SK-N-SH (cell line): ENCODE measurements at regions not wholly inside any gene's neighbourhood (a gene's known extent, or its start where the extent isn't known, plus 50 kb on each side); places are given as distances from the start of the nearest gene placed in this dataset.

Source experiments
- CTCF ChIA-PET: fragments of 300-600, 350-600 bp; formaldehyde crosslinking; extraction: SDS; loops from one replicate; lab custom pipeline; 2021; lab: Yijun Ruan, JAX
- POLR2A ChIA-PET: fragments of 350-600 bp; sonication (Branson Sonifier 250); formaldehyde crosslinking; extraction: SDS; loops from one replicate; lab custom pipeline; 2020; ENCODE audit warnings: antibody characterized with exemption, inconsistent platforms; lab: Yijun Ruan, JAX
- DNase-seq: peaks from one replicate; pipeline ENCODE4 v3.0.0; 2012
- H2AFZ ChIP-seq: fragments of 200-600 bp; sonication (generic); 2 replicates; pipeline ENCODE4 v1.8.1; 2016; ENCODE audit warnings: antibody characterized with exemption, mild to moderate bottlenecking, low read depth
- H3F3A ChIP-seq: fragments of 200-600 bp; sonication (generic); replicated peaks from 2 replicates; pipeline ENCODE3; 2016; ENCODE audit warnings: antibody characterized with exemption, mild to moderate bottlenecking; ENCODE audit not compliant: insufficient read depth
- H3K27ac ChIP-seq, 2 experiments: fragments of 200-500 bp in 1 of 2; fragments of 200-600 bp in 1 of 2; sonication (Bioruptor generic) in 1 of 2; sonication (generic), shearing (Covaris generic) in 1 of 2; 2 replicates each; pipeline versions ENCODE4 v1.5.1 to v1.6.1; 2014 to 2016; ENCODE audit warnings: low read depth in 2 of 2, inconsistent platforms in 1 of 2, low read length in 1 of 2, mild to moderate bottlenecking in 1 of 2, mixed read lengths in 1 of 2
- H3K27me3 ChIP-seq: fragments of 200-600 bp; sonication (generic), shearing (Covaris generic); 2 replicates; pipeline ENCODE4 v1.6.1; 2016; ENCODE audit warnings: mixed run types; ENCODE audit not compliant: insufficient read depth
- H3K36me3 ChIP-seq, 2 experiments: fragments of 200-500 bp in 1 of 2; fragments of 200-600 bp in 1 of 2; sonication (Bioruptor generic) in 1 of 2; sonication (generic) in 1 of 2; replicated peaks in 1 of 2; 2 replicates each; pipeline versions ENCODE3 to v1.5.1; 2014 to 2016; ENCODE audit warnings: low read length in 1 of 2, mild to moderate bottlenecking in 1 of 2; ENCODE audit not compliant: insufficient read depth in 2 of 2, control insufficient read depth in 1 of 2
- H3K4me1 ChIP-seq, 2 experiments: fragments of 200-500 bp in 1 of 2; fragments of 200-600 bp in 1 of 2; sonication (Bioruptor generic) in 1 of 2; sonication (generic), shearing (Covaris generic) in 1 of 2; 2 replicates each; pipeline versions ENCODE4 v1.5.1 to v1.6.1; 2014 to 2016; ENCODE audit warnings: low read depth in 1 of 2, low read length in 1 of 2, mixed run types in 1 of 2; ENCODE audit not compliant: insufficient read depth in 2 of 2, control insufficient read depth in 1 of 2
- H3K4me2 ChIP-seq: fragments of 200-600 bp; sonication (generic), shearing (Covaris generic); 2 replicates; pipeline ENCODE4 v1.6.1; 2017; ENCODE audit warnings: mixed run types
- H3K4me3 ChIP-seq, 2 experiments: fragments of 200-500 bp in 1 of 2; fragments of 200-600 bp in 1 of 2; sonication (Bioruptor generic) in 1 of 2; sonication (generic), shearing (Covaris generic) in 1 of 2; 2 replicates each; pipeline versions ENCODE4 v1.5.1 to v1.8.1; 2014 to 2016; ENCODE audit warnings: low read depth in 2 of 2, inconsistent platforms in 1 of 2, low read length in 1 of 2, mild to moderate bottlenecking in 1 of 2, mixed read lengths in 1 of 2, moderate library complexity in 1 of 2
- H3K79me2 ChIP-seq: fragments of 200-600 bp; sonication (generic); 2 replicates; pipeline ENCODE4 v1.8.1; 2017; ENCODE audit warnings: mild to moderate bottlenecking; ENCODE audit not compliant: insufficient read depth
- H3K9ac ChIP-seq: fragments of 200-600 bp; sonication (generic); 2 replicates; pipeline ENCODE4 v1.6.1; 2017; ENCODE audit warnings: mixed run types
- H3K9me2 ChIP-seq: fragments of 200-600 bp; sonication (generic); 2 replicates; pipeline ENCODE4 v1.6.1; 2017; ENCODE audit warnings: mixed run types
- H3K9me3 ChIP-seq: fragments of 200-600 bp; sonication (generic); 2 replicates; pipeline ENCODE4 v1.6.1; 2017; ENCODE audit warnings: mixed run types, mild to moderate bottlenecking, moderate library complexity
- H4K20me1 ChIP-seq: fragments of 200-600 bp; sonication (generic); 2 replicates; pipeline ENCODE4 v1.6.1; 2017; ENCODE audit warnings: mild to moderate bottlenecking, mixed run types; ENCODE audit not compliant: insufficient read depth
- EP300 ChIP-seq, 2 experiments: IDR thresholded peaks; 2 replicates each; pipeline versions ENCODE4 v1.4.0 to v1.6.1; 2012; ENCODE audit warnings: borderline replicate concordance in 1 of 2, low read depth in 1 of 2, low read length in 1 of 2
- EZH2phosphoT487 ChIP-seq: fragments of 200-600 bp; sonication (generic); IDR thresholded peaks from 2 replicates; pipeline ENCODE4 v1.6.1; 2017; ENCODE audit warnings: low read depth, mixed run types, mild to moderate bottlenecking, antibody characterized with exemption, moderate library complexity, borderline replicate concordance
- FOSL2 ChIP-seq: IDR thresholded peaks from 2 replicates; pipeline ENCODE4 v1.4.0; 2012; ENCODE audit warnings: low read depth, mild to moderate bottlenecking, moderate library complexity, borderline replicate concordance
- FOXJ3 ChIP-seq: sonication (generic); formaldehyde crosslinking; IDR thresholded peaks from 2 replicates; pipeline ENCODE4 v1.5.1; 2020; ENCODE audit warnings: mild to moderate bottlenecking, missing genetic modification reagents
- GATA2 ChIP-seq: sonication (generic); formaldehyde crosslinking; IDR thresholded peaks from 2 replicates; pipeline ENCODE4 v1.5.0; 2020; ENCODE audit warnings: mild to moderate bottlenecking, missing genetic modification reagents
- MXI1 ChIP-seq: IDR thresholded peaks from 2 replicates; pipeline ENCODE4 v1.6.1; 2012; ENCODE audit warnings: mild to moderate bottlenecking, low read depth, low read length, improper control_type of control experiment
- NFIC ChIP-seq: IDR thresholded peaks from 2 replicates; pipeline ENCODE4 v1.4.0; 2012; ENCODE audit warnings: borderline replicate concordance
- RFX5 ChIP-seq: IDR thresholded peaks from 2 replicates; pipeline ENCODE4 v1.6.1; 2012; ENCODE audit warnings: mild to moderate bottlenecking, improper control_type of control experiment, low read length
- SIN3A ChIP-seq: IDR thresholded peaks from 2 replicates; pipeline ENCODE4 v1.6.1; 2012; ENCODE audit warnings: low read depth, mild to moderate bottlenecking, low read length, moderate library complexity, borderline replicate concordance
- SMC3 ChIP-seq: IDR thresholded peaks from 2 replicates; pipeline ENCODE4 v1.6.1; 2012; ENCODE audit warnings: low read depth, low read length, improper control_type of control experiment
- TAF1 ChIP-seq: IDR thresholded peaks from 2 replicates; pipeline ENCODE4 v1.6.1; 2012; ENCODE audit warnings: low read depth, mild to moderate bottlenecking, low read length, moderate library complexity, borderline replicate concordance
- TEAD4 ChIP-seq: IDR thresholded peaks from 2 replicates; pipeline ENCODE4 v1.4.0; 2012; ENCODE audit warnings: mild to moderate bottlenecking, borderline replicate concordance; ENCODE audit not compliant: insufficient read depth
- WGBS: methylation state at CpG from one replicate; pipeline ENCODE4 v1.1.6; 2017; ENCODE audit warnings: low lambda C conversion rate; 5-methylcytosine and 5-hydroxymethylcytosine counted together
- TF ChIP-seq, protein P1 (sequence below): IDR thresholded peaks from 2 replicates; pipeline ENCODE4 v1.4.0; 2012; ENCODE audit warnings: low read depth, borderline replicate concordance
- TF ChIP-seq, protein P2 (sequence below): fragments of 200-600 bp; sonication (generic); IDR thresholded peaks from 2 replicates; pipeline ENCODE4 v1.6.1; 2017; ENCODE audit warnings: antibody characterized with exemption, mild to moderate bottlenecking, moderate library complexity
- TF ChIP-seq, protein P3 (sequence below): IDR thresholded peaks from 2 replicates; pipeline ENCODE4 v1.6.1; 2012; ENCODE audit warnings: mild to moderate bottlenecking, low read depth, low read length, moderate library complexity
- TF ChIP-seq, protein P4 (sequence below): IDR thresholded peaks from 2 replicates; pipeline ENCODE4 v1.4.0; 2012; ENCODE audit warnings: low read depth
- TF ChIP-seq, protein P5 (sequence below): fragments of 150-350 bp; IDR thresholded peaks from 2 replicates; pipeline ENCODE4 v1.6.1; 2016; ENCODE audit warnings: mild to moderate bottlenecking, low read depth, low read length

DNA sequence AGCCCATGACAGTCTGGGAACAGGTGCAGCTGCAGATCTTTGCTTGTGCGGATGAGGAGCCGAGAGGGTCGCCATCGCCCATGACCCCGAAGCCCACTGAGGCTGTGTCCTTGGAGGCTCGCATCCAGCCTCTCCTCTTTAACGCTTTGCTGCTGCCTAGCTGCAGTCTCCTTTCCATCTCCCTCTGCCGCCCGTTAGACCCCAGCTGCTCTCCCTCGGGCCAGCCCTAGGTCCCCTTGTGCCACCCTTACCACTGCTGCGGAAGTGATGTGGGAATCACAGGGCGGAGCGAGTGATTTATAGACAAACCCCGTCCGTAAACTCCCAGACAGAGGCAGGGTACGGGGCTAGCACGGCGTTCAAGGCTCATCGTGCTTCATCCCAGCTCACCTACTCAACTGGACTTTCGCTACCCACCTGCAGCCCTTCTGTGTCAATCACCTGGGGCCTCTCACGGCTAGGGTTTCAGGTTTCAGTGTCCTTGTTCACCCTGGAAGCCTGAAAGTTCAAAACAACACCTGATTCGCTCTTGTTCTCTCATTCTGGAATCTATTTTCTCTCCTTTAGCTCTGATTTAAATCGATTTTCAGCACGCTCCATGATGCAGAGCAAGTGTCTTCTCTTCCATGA, 76.1 kb downstream of the PAX1 start:
- no peak overlapping the region for H3K4me3 ChIP-seq
- H3K79me2 ChIP-seq, result no peaks in the 10 kb centered on the region
- ChIA-PET CTCF (no interaction called here), POLR2A (no interaction called here)
- no peaks in the 10 kb centered on the region for H3K9me2 ChIP-seq
- H3K4me2 ChIP-seq, result no peak overlapping the region
- H3K27me3 ChIP-seq, result no peaks in the 10 kb centered on the region
- no peaks in the 10 kb centered on the region for H3K36me3 ChIP-seq
- no peaks in the 10 kb centered on the region for H3K4me1 ChIP-seq
- 4% methylated on average over 23 of the region's 24 CpGs for WGBS
- H4K20me1 ChIP-seq, result no peaks in the 10 kb centered on the region
- H3K27ac ChIP-seq, result no peak overlapping the region
- TF ChIP-seq, protein P1, sequence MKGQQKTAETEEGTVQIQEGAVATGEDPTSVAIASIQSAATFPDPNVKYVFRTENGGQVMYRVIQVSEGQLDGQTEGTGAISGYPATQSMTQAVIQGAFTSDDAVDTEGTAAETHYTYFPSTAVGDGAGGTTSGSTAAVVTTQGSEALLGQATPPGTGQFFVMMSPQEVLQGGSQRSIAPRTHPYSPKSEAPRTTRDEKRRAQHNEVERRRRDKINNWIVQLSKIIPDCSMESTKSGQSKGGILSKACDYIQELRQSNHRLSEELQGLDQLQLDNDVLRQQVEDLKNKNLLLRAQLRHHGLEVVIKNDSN, result no peak
- TF ChIP-seq, protein P2, sequence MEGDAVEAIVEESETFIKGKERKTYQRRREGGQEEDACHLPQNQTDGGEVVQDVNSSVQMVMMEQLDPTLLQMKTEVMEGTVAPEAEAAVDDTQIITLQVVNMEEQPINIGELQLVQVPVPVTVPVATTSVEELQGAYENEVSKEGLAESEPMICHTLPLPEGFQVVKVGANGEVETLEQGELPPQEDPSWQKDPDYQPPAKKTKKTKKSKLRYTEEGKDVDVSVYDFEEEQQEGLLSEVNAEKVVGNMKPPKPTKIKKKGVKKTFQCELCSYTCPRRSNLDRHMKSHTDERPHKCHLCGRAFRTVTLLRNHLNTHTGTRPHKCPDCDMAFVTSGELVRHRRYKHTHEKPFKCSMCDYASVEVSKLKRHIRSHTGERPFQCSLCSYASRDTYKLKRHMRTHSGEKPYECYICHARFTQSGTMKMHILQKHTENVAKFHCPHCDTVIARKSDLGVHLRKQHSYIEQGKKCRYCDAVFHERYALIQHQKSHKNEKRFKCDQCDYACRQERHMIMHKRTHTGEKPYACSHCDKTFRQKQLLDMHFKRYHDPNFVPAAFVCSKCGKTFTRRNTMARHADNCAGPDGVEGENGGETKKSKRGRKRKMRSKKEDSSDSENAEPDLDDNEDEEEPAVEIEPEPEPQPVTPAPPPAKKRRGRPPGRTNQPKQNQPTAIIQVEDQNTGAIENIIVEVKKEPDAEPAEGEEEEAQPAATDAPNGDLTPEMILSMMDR, result no peak
- TF ChIP-seq SIN3A (no peak), NFIC (no peak), TAF1 (no peak), FOSL2 (no peak), TEAD4 (no peak), EP300 (IDR thresholded peaks at IDR 0.05; ENCODE audit: borderline replicate concordance in 1 of 2, low read depth in 1 of 2, low read length in 1 of 2) (no peak), GATA2 (CRISPR knock-in tag) (no peak), SMC3 (no peak), FOXJ3 (CRISPR knock-in tag) (no peak), MXI1 (no peak), EZH2phosphoT487 (no peak), RFX5 (no peak)
- TF ChIP-seq, protein P3, sequence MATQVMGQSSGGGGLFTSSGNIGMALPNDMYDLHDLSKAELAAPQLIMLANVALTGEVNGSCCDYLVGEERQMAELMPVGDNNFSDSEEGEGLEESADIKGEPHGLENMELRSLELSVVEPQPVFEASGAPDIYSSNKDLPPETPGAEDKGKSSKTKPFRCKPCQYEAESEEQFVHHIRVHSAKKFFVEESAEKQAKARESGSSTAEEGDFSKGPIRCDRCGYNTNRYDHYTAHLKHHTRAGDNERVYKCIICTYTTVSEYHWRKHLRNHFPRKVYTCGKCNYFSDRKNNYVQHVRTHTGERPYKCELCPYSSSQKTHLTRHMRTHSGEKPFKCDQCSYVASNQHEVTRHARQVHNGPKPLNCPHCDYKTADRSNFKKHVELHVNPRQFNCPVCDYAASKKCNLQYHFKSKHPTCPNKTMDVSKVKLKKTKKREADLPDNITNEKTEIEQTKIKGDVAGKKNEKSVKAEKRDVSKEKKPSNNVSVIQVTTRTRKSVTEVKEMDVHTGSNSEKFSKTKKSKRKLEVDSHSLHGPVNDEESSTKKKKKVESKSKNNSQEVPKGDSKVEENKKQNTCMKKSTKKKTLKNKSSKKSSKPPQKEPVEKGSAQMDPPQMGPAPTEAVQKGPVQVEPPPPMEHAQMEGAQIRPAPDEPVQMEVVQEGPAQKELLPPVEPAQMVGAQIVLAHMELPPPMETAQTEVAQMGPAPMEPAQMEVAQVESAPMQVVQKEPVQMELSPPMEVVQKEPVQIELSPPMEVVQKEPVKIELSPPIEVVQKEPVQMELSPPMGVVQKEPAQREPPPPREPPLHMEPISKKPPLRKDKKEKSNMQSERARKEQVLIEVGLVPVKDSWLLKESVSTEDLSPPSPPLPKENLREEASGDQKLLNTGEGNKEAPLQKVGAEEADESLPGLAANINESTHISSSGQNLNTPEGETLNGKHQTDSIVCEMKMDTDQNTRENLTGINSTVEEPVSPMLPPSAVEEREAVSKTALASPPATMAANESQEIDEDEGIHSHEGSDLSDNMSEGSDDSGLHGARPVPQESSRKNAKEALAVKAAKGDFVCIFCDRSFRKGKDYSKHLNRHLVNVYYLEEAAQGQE, result no peak
- TF ChIP-seq, protein P4, sequence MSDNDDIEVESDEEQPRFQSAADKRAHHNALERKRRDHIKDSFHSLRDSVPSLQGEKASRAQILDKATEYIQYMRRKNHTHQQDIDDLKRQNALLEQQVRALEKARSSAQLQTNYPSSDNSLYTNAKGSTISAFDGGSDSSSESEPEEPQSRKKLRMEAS, result no peak
- TF ChIP-seq, protein P5, sequence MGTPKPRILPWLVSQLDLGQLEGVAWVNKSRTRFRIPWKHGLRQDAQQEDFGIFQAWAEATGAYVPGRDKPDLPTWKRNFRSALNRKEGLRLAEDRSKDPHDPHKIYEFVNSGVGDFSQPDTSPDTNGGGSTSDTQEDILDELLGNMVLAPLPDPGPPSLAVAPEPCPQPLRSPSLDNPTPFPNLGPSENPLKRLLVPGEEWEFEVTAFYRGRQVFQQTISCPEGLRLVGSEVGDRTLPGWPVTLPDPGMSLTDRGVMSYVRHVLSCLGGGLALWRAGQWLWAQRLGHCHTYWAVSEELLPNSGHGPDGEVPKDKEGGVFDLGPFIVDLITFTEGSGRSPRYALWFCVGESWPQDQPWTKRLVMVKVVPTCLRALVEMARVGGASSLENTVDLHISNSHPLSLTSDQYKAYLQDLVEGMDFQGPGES, result no peak
- H3K9me3 ChIP-seq, result no peaks in the 10 kb centered on the region
- H2AFZ ChIP-seq, result no peak overlapping the region
- H3K9ac ChIP-seq, result no peak overlapping the region
- no peaks in the 10 kb centered on the region for H3F3A ChIP-seq
- DNase-seq, result no peak
